ENCODE measurements at regions not wholly inside any gene's neighbourhood (a gene's known extent, or its start where the extent isn't known, plus 50 kb on each side); places are given as distances from the start of the nearest gene placed in this dataset.

DNA sequence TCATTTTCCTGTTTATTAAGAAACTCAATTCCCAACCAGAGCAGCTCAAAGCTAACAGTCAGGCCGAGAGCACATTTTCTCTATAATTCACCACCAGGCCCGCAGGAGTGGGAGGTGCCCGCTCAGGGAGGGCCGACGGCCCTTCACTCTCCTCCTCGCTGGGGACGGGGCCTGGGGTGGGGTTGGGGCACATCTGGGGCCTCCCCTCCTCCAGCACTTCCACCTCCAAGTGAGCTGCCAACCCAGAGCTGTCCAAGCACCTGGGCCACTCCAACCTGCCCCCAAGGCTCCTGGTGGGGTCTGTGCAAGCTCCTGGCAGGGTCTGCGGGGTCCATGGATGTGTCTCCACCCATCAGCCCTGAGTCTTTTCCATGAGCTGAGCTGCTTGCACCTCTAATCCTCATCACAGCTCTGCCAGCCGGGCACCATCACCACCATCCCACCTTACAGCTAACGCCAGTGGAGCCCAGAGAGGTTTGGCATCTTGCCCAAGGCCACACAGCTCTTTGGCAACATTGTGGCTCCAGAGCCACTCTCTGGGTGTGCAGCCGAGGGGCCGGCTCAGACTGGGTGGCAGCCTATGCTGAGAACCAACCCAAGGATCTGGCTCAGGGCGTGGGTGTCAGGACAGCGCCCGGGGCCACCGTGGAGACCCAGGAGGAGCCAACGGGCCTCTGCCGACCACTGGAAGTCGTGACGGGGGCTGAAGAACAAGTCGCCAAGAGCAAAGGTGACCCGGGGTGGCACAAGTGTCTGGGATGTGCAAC is 193.5 kb downstream of the BRD1 start:
- no peak overlapping the region for H3K27ac ChIP-seq (ENCODE audit: low read length)
- H3K36me3 ChIP-seq (ENCODE audit: control insufficient read depth, insufficient read depth, low read length), result no peaks in the 10 kb centered on the region
- TF ChIP-seq, protein P1, sequence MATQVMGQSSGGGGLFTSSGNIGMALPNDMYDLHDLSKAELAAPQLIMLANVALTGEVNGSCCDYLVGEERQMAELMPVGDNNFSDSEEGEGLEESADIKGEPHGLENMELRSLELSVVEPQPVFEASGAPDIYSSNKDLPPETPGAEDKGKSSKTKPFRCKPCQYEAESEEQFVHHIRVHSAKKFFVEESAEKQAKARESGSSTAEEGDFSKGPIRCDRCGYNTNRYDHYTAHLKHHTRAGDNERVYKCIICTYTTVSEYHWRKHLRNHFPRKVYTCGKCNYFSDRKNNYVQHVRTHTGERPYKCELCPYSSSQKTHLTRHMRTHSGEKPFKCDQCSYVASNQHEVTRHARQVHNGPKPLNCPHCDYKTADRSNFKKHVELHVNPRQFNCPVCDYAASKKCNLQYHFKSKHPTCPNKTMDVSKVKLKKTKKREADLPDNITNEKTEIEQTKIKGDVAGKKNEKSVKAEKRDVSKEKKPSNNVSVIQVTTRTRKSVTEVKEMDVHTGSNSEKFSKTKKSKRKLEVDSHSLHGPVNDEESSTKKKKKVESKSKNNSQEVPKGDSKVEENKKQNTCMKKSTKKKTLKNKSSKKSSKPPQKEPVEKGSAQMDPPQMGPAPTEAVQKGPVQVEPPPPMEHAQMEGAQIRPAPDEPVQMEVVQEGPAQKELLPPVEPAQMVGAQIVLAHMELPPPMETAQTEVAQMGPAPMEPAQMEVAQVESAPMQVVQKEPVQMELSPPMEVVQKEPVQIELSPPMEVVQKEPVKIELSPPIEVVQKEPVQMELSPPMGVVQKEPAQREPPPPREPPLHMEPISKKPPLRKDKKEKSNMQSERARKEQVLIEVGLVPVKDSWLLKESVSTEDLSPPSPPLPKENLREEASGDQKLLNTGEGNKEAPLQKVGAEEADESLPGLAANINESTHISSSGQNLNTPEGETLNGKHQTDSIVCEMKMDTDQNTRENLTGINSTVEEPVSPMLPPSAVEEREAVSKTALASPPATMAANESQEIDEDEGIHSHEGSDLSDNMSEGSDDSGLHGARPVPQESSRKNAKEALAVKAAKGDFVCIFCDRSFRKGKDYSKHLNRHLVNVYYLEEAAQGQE (IDR thresholded peaks at IDR 0.05; ENCODE audit: insufficient read depth in 1 of 2, low read depth in 2 of 2, low read length in 1 of 2), result no peak
- TF ChIP-seq, protein P2, sequence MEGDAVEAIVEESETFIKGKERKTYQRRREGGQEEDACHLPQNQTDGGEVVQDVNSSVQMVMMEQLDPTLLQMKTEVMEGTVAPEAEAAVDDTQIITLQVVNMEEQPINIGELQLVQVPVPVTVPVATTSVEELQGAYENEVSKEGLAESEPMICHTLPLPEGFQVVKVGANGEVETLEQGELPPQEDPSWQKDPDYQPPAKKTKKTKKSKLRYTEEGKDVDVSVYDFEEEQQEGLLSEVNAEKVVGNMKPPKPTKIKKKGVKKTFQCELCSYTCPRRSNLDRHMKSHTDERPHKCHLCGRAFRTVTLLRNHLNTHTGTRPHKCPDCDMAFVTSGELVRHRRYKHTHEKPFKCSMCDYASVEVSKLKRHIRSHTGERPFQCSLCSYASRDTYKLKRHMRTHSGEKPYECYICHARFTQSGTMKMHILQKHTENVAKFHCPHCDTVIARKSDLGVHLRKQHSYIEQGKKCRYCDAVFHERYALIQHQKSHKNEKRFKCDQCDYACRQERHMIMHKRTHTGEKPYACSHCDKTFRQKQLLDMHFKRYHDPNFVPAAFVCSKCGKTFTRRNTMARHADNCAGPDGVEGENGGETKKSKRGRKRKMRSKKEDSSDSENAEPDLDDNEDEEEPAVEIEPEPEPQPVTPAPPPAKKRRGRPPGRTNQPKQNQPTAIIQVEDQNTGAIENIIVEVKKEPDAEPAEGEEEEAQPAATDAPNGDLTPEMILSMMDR (IDR thresholded peaks at IDR 0.05), result no peak
- TF ChIP-seq POLR2AphosphoS5 (IDR thresholded peaks at IDR 0.05; ENCODE audit: low read depth, low read length), result no peak
- TF ChIP-seq TCF7L2 (IDR thresholded peaks at IDR 0.05; ENCODE audit: low read depth, low read length), result no peak
- no peak for TF ChIP-seq SIN3A (IDR thresholded peaks at IDR 0.05; ENCODE audit: borderline replicate concordance, insufficient read depth, low read depth, low read length)
- no peaks in the 10 kb centered on the region for H3K4me1 ChIP-seq (ENCODE audit: control insufficient read depth, insufficient read depth, low read length)
- CTCF ChIA-PET, result no interaction called here
- no peak for DNase-seq (ENCODE audit: low read depth, low spot score)
- POLR2A ChIA-PET, result no interaction called here
- no peaks in the 10 kb centered on the region for H3K9me3 ChIP-seq (ENCODE audit: control insufficient read depth, insufficient read depth, low read depth, low read length)
- BruUV-seq (replicated peaks), result no TSS peak
- intact Hi-C loops (cut with micrococcal nuclease; ENCODE audit: unreplicated experiment), result no loop called here
- no peak for ATAC-seq
- no peaks in the 10 kb centered on the region for H3K27me3 ChIP-seq (ENCODE audit: control insufficient read depth, insufficient read depth, low read length)
- H3K4me3 ChIP-seq (ENCODE audit: low read depth in 2 of 2, low read length in 2 of 2), result no peak overlapping the region
- in situ Hi-C loops (cut with HindIII; ENCODE audit: low pct_unique_long_range_greater_than_20kb, low sequenced_read_pairs), result no loop called here

DNA sequence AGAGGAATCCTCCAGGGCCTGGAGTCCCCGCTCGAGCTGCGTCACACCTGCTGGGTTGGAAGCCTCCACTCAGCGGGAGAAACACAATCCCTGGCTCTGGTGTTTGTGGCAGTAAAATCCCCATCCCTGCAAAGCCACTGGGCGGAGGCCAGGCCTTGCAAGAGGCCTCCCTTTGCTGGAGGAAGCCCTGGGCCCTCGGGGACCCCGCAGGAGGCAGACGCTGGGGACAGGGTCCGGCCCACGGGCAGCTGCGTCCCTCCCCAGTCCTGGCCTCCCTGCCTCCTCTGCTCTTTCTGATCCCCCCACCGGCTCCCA is 194.7 kb downstream of the BRD1 start:
- intact Hi-C loops (cut with micrococcal nuclease; ENCODE audit: unreplicated experiment) (no loop called here), in situ Hi-C loops (cut with HindIII; ENCODE audit: low pct_unique_long_range_greater_than_20kb, low sequenced_read_pairs) (no loop called here)
- Histone ChIP-seq H3K4me1 (ENCODE audit: control insufficient read depth, insufficient read depth, low read length) (no peaks in the 10 kb centered on the region), H3K9me3 (ENCODE audit: control insufficient read depth, insufficient read depth, low read depth, low read length) (no peaks in the 10 kb centered on the region), H3K36me3 (ENCODE audit: control insufficient read depth, insufficient read depth, low read length) (no peaks in the 10 kb centered on the region), H3K4me3 (ENCODE audit: low read depth in 2 of 2, low read length in 2 of 2) (no peak overlapping the region), H3K27me3 (ENCODE audit: control insufficient read depth, insufficient read depth, low read length) (no peaks in the 10 kb centered on the region), H3K27ac (ENCODE audit: low read length) (no peak overlapping the region)
- DNase-seq (ENCODE audit: low read depth, low spot score) (no peak), ATAC-seq (no peak; the same call in 1 of the 2 replicates)
- CTCF ChIA-PET, result interaction anchor here (0.6 to 0.8 kb wide), 5 partner anchors 8 to 475 kb away, joined by 3 to 4 read pairs (median 3); no protein-coding TSS in a partner anchor
- POLR2A ChIA-PET, result interaction anchor here (0.5 kb wide), 1 partner anchor 321 kb away, joined by 4 read pairs; no protein-coding TSS in a partner anchor
- TF ChIP-seq POLR2AphosphoS5 (IDR thresholded peaks at IDR 0.05; ENCODE audit: low read depth, low read length) (no peak), TCF7L2 (IDR thresholded peaks at IDR 0.05; ENCODE audit: low read depth, low read length) (no peak), SIN3A (IDR thresholded peaks at IDR 0.05; ENCODE audit: borderline replicate concordance, insufficient read depth, low read depth, low read length) (no peak)
- TF ChIP-seq, protein P1 (IDR thresholded peaks at IDR 0.05; ENCODE audit: insufficient read depth in 1 of 2, low read depth in 2 of 2, low read length in 1 of 2), result no peak
- TF ChIP-seq, protein P2 (IDR thresholded peaks at IDR 0.05), result no peak
- BruUV-seq (replicated peaks), result no TSS peak

Data from Panc1 (cell line).